ENCODE measurements at regions not wholly inside any gene's neighbourhood (a gene's known extent, or its start where the extent isn't known, plus 50 kb on each side); places are given as distances from the start of the nearest gene placed in this dataset.
"Not testable (repeated sequence)": the region's sequence is repeated elsewhere in the genome, so short reads cannot be mapped to it uniquely, and the experiment has no call there.

DNA sequence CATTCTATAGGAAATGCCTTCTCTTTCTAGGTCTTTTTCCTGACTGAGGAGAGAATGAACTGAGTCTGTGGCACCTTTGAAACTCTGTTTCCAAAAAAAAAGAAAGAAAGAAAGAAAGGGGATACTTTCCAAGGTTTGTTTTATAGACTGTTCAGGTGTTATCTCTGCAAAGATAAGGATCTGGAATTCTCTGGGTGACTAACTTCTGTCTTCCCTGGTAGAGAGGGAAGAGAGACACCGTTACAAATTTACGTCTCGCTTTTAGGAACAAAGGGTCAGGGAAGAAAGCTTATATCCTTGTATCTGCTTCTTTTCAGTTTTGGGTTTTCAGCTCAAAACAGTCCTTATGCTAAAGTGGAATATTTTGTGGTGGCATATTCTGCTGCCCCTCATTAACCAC, 314.1 kb downstream of the RAPGEF2 start:
- Mint-ChIP-seq H3K4me3 (no peak overlapping the region), H3K36me3 (ENCODE audit: low read depth) (peaks cover 20% of the 10 kb centered on the region)
- TF ChIP-seq CTCF (IDR thresholded peaks at IDR 0.05): no peak

GRCh38 chr4:159420162-159421057, 317.5 kb downstream of the RAPGEF2 start:
- Mint-ChIP-seq H3K27ac (no peak overlapping the region), H3K27me3 (ENCODE audit: insufficient read depth) (no peaks in the 10 kb centered on the region; the same call in 1 of the 2 replicates), H3K9me3 (peaks cover 30% of the 10 kb centered on the region), H3K4me3 (no peak overlapping the region), H3K4me1 (ENCODE audit: low read depth) (peaks cover 26% of the 10 kb centered on the region), H3K36me3 (ENCODE audit: low read depth) (peaks cover 19% of the 10 kb centered on the region)
- TF ChIP-seq CTCF (IDR thresholded peaks at IDR 0.05): no peak
- DNase-seq: no peak

More for the DNA sequence above, 314.1 kb downstream of the RAPGEF2 start:
- Mint-ChIP-seq H3K9me3 (peaks cover 30% of the 10 kb centered on the region), H3K4me1 (ENCODE audit: low read depth) (peaks cover 39% of the 10 kb centered on the region), H3K27ac (peak overlapping the region; percentile 3; the same call in 1 of the 2 replicates), H3K27me3 (ENCODE audit: insufficient read depth) (no peaks in the 10 kb centered on the region; the same call in 1 of the 2 replicates)
- DNase-seq: no peak

DNA sequence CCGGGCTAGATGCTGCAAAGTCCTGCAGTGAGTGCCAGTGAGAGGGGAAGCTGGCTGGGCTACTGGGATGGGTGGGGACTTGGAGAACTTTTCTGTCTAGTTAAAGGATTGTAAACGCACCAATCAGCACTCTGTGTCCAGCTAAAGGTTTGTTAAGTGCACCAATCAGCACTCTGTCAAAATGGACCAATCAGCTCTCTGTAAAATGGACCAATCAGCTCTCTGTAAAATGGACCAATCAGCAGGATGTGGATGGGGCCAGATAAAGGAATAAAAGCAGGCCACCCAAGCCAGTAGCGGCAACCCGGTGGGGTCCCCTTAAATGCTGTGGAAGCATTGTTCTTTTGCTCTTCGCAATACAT, 318.2 kb downstream of the RAPGEF2 start:
- Mint-ChIP-seq H3K36me3 (ENCODE audit: low read depth) (peaks cover 13% of the 10 kb centered on the region), H3K9me3 (peaks cover 30% of the 10 kb centered on the region), H3K4me1 (ENCODE audit: low read depth) (peaks cover 20% of the 10 kb centered on the region)
- not testable (repeated sequence) for H3K4me3 Mint-ChIP-seq; H3K27ac Mint-ChIP-seq; DNase-seq; H3K27me3 Mint-ChIP-seq (ENCODE audit: insufficient read depth)

DNA sequence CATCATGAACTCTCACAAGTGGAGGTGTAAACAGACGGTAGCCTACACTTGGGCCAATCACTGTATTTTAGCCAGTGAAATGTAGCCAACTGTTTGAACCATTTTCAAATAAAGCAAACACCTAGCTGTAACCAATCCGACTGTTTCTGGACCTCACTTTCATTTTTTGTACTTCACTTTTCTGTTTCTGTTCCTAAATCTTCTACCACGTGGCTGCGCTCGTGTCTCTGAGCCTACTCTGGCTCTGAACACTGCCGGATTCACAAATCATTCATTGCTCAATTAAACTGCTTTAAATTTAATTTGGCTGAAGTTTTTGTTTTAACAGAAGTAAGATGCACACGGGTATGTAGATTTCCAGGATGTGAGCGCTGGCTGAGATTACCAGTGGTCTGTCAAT, 319.1 kb downstream of the RAPGEF2 start:
- peaks cover 30% of the 10 kb centered on the region for H3K9me3 Mint-ChIP-seq
- H3K27ac Mint-ChIP-seq: no peak overlapping the region
- no peaks in the 10 kb centered on the region; the same call in 1 of the 2 replicates for H3K27me3 Mint-ChIP-seq (ENCODE audit: insufficient read depth)
- DNase-seq: no peak
- no peak overlapping the region for H3K4me3 Mint-ChIP-seq
- H3K36me3 Mint-ChIP-seq (ENCODE audit: low read depth): peaks cover 13% of the 10 kb centered on the region
- H3K4me1 Mint-ChIP-seq (ENCODE audit: low read depth): peaks cover 10% of the 10 kb centered on the region
- TF ChIP-seq CTCF (IDR thresholded peaks at IDR 0.05): no peak

GRCh38 chr4:159422626-159423025, 319.7 kb downstream of the RAPGEF2 start:
- H3K4me1 Mint-ChIP-seq (ENCODE audit: low read depth): peaks cover 4% of the 10 kb centered on the region
- no peak for TF ChIP-seq CTCF (IDR thresholded peaks at IDR 0.05)
- no peaks in the 10 kb centered on the region; the same call in 1 of the 2 replicates for H3K27me3 Mint-ChIP-seq (ENCODE audit: insufficient read depth)
- H3K9me3 Mint-ChIP-seq: peaks cover 28% of the 10 kb centered on the region
- no peak for DNase-seq
- no peak overlapping the region for H3K27ac Mint-ChIP-seq
- H3K36me3 Mint-ChIP-seq (ENCODE audit: low read depth): peaks cover 13% of the 10 kb centered on the region
- H3K4me3 Mint-ChIP-seq: no peak overlapping the region

DNA sequence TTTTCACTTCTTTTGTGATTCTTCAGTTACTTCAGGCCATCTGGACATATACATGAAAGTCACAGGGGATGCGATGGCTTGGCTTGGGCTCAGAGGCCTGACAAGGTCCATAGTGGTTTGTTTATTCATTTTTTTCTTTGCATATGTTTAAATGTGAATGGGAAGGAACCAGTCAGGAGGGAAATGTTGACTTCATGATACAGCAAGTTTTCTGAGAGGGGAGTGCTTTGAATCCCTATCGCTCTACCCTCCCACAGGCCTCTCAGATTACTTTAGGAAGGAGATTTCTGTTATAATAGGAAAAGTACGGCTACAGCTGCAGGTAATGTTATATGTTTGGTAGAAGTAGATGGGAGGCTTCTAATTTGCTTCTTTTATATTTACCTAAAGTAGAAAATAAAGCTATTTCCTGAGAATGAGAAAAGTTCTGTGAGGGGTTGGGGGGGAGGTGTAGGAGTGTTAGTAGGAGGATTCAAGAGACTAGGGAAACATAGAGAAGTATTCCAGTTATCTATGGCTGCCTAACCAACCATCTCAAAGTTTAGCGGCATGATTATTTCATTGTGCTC, 322.9 kb downstream of the RAPGEF2 start:
- H3K27ac Mint-ChIP-seq: no peak overlapping the region
- no peak overlapping the region for H3K4me3 Mint-ChIP-seq
- H3K27me3 Mint-ChIP-seq (ENCODE audit: insufficient read depth): no peaks in the 10 kb centered on the region
- no peaks in the 10 kb centered on the region for H3K9me3 Mint-ChIP-seq
- DNase-seq: no peak
- no peaks in the 10 kb centered on the region for H3K36me3 Mint-ChIP-seq (ENCODE audit: low read depth)
- H3K4me1 Mint-ChIP-seq (ENCODE audit: low read depth): 0 out of 2 replicates have a peak, but pooled peaks cover 5% of the 10 kb centered on the region
- no peak for TF ChIP-seq CTCF (IDR thresholded peaks at IDR 0.05)
